ENCODE measurements at regions not wholly inside any gene's neighbourhood (a gene's known extent, or its start where the extent isn't known, plus 50 kb on each side); places are given as distances from the start of the nearest gene placed in this dataset.

GRCh38 chr3:94314218-94314883 is 251.5 kb downstream of the NSUN3 start:
- 90% methylated on average over 2 of the region's 2 CpGs for WGBS (ENCODE audit: insufficient coverage, low lambda C conversion rate)
- no peaks in the 10 kb centered on the region for H3K4me1 ChIP-seq (ENCODE audit: control insufficient read depth, insufficient read depth, low read length)
- no peaks in the 10 kb centered on the region for H3K36me3 ChIP-seq (ENCODE audit: control insufficient read depth, insufficient read depth, low read length)
- H3K9me3 ChIP-seq (ENCODE audit: control insufficient read depth, low read depth, low read length), result no peaks in the 10 kb centered on the region
- peak; percentile 7 to 59 for DNase-seq
- H3K27ac ChIP-seq (ENCODE audit: low read length), result peak overlapping the region; percentile 12
- H3K27me3 ChIP-seq (ENCODE audit: control insufficient read depth, insufficient read depth, low read length), result no peaks in the 10 kb centered on the region
- no peak overlapping the region for H3K4me3 ChIP-seq (ENCODE audit: low read length)

GRCh38 chr3:94317017-94317416 is 254.2 kb downstream of the NSUN3 start:
- H3K4me1 ChIP-seq (ENCODE audit: control insufficient read depth, insufficient read depth, low read length), result no peaks in the 10 kb centered on the region
- H3K27me3 ChIP-seq (ENCODE audit: control insufficient read depth, insufficient read depth, low read length), result no peaks in the 10 kb centered on the region
- no peak overlapping the region for H3K4me3 ChIP-seq (ENCODE audit: low read length)
- DNase-seq, result no peak
- H3K36me3 ChIP-seq (ENCODE audit: control insufficient read depth, insufficient read depth, low read length), result no peaks in the 10 kb centered on the region
- no peak overlapping the region for H3K27ac ChIP-seq (ENCODE audit: low read length)
- H3K9me3 ChIP-seq (ENCODE audit: control insufficient read depth, low read depth, low read length), result no peaks in the 10 kb centered on the region
- no CpG with 5 or more reads among the region's 1 CpG for WGBS (ENCODE audit: insufficient coverage, low lambda C conversion rate)

- Histone ChIP-seq H3K9me3 (ENCODE audit: control insufficient read depth, low read depth, low read length) (no peaks in the 10 kb centered on the region), H3K4me1 (ENCODE audit: control insufficient read depth, insufficient read depth, low read length) (no peaks in the 10 kb centered on the region), H3K4me3 (ENCODE audit: low read length) (no peak overlapping the region), H3K27ac (ENCODE audit: low read length) (no peak overlapping the region), H3K27me3 (ENCODE audit: control insufficient read depth, insufficient read depth, low read length) (no peaks in the 10 kb centered on the region), H3K36me3 (ENCODE audit: control insufficient read depth, insufficient read depth, low read length) (no peaks in the 10 kb centered on the region)
- DNase-seq, result no peak
- 100% methylated on average over 1 of the region's 2 CpGs for WGBS (ENCODE audit: insufficient coverage, low lambda C conversion rate)
Measured at GRCh38 chr3:94323596-94323995, 260.7 kb downstream of the NSUN3 start.

GRCh38 chr3:94331831-94332230 is 269.0 kb downstream of the NSUN3 start:
- DNase-seq, result no peak
- Histone ChIP-seq H3K36me3 (ENCODE audit: control insufficient read depth, insufficient read depth, low read length) (no peaks in the 10 kb centered on the region), H3K27me3 (ENCODE audit: control insufficient read depth, insufficient read depth, low read length) (no peaks in the 10 kb centered on the region), H3K4me1 (ENCODE audit: control insufficient read depth, insufficient read depth, low read length) (no peaks in the 10 kb centered on the region), H3K9me3 (ENCODE audit: control insufficient read depth, low read depth, low read length) (no peaks in the 10 kb centered on the region), H3K27ac (ENCODE audit: low read length) (no peak overlapping the region), H3K4me3 (ENCODE audit: low read length) (no peak overlapping the region)
- WGBS (ENCODE audit: insufficient coverage, low lambda C conversion rate), result no CpG with 5 or more reads among the region's 1 CpG

- no peaks in the 10 kb centered on the region for H3K4me1 ChIP-seq (ENCODE audit: control insufficient read depth, insufficient read depth, low read length)
- H3K9me3 ChIP-seq (ENCODE audit: control insufficient read depth, low read depth, low read length), result no peaks in the 10 kb centered on the region
- no peak overlapping the region for H3K4me3 ChIP-seq (ENCODE audit: low read length)
- peak; percentile 28 to 38 for DNase-seq
- no peaks in the 10 kb centered on the region for H3K27me3 ChIP-seq (ENCODE audit: control insufficient read depth, insufficient read depth, low read length)
- H3K27ac ChIP-seq (ENCODE audit: low read length), result no peak overlapping the region
- WGBS (ENCODE audit: insufficient coverage, low lambda C conversion rate), result 0% methylated on average over 1 of the region's 4 CpGs
- no peaks in the 10 kb centered on the region for H3K36me3 ChIP-seq (ENCODE audit: control insufficient read depth, insufficient read depth, low read length)
Measured at GRCh38 chr3:94336046-94336753, 273.3 kb downstream of the NSUN3 start.

GRCh38 chr3:94345101-94345500 is 282.2 kb downstream of the NSUN3 start:
- H3K9me3 ChIP-seq (ENCODE audit: control insufficient read depth, low read depth, low read length), result no peaks in the 10 kb centered on the region
- no CpG with 5 or more reads among the region's 13 CpGs for WGBS (ENCODE audit: insufficient coverage, low lambda C conversion rate)
- no peak for DNase-seq
- no peaks in the 10 kb centered on the region for H3K4me1 ChIP-seq (ENCODE audit: control insufficient read depth, insufficient read depth, low read length)
- no peaks in the 10 kb centered on the region for H3K27me3 ChIP-seq (ENCODE audit: control insufficient read depth, insufficient read depth, low read length)
- no peak overlapping the region for H3K4me3 ChIP-seq (ENCODE audit: low read length)
- no peaks in the 10 kb centered on the region for H3K36me3 ChIP-seq (ENCODE audit: control insufficient read depth, insufficient read depth, low read length)
- no peak overlapping the region for H3K27ac ChIP-seq (ENCODE audit: low read length)

- 100% methylated on average over 1 of the region's 4 CpGs for WGBS (ENCODE audit: insufficient coverage, low lambda C conversion rate)
- Histone ChIP-seq H3K9me3 (ENCODE audit: control insufficient read depth, low read depth, low read length) (no peaks in the 10 kb centered on the region), H3K27me3 (ENCODE audit: control insufficient read depth, insufficient read depth, low read length) (no peaks in the 10 kb centered on the region), H3K4me1 (ENCODE audit: control insufficient read depth, insufficient read depth, low read length) (no peaks in the 10 kb centered on the region), H3K4me3 (ENCODE audit: low read length) (no peak overlapping the region), H3K36me3 (ENCODE audit: control insufficient read depth, insufficient read depth, low read length) (no peaks in the 10 kb centered on the region), H3K27ac (ENCODE audit: low read length) (no peak overlapping the region)
- no peak for DNase-seq
Measured at GRCh38 chr3:94349310-94349878, 286.5 kb downstream of the NSUN3 start.

GRCh38 chr3:94356581-94356980 is 293.7 kb downstream of the NSUN3 start:
- H3K36me3 ChIP-seq (ENCODE audit: control insufficient read depth, insufficient read depth, low read length), result no peaks in the 10 kb centered on the region
- H3K9me3 ChIP-seq (ENCODE audit: control insufficient read depth, low read depth, low read length), result no peaks in the 10 kb centered on the region
- H3K27ac ChIP-seq (ENCODE audit: low read length), result no peak overlapping the region
- WGBS (ENCODE audit: insufficient coverage, low lambda C conversion rate), result no CpG with 5 or more reads among the region's 1 CpG
- no peaks in the 10 kb centered on the region for H3K4me1 ChIP-seq (ENCODE audit: control insufficient read depth, insufficient read depth, low read length)
- DNase-seq, result no peak
- no peak overlapping the region for H3K4me3 ChIP-seq (ENCODE audit: low read length)
- H3K27me3 ChIP-seq (ENCODE audit: control insufficient read depth, insufficient read depth, low read length), result no peaks in the 10 kb centered on the region

GRCh38 chr3:94359996-94360395 is 297.1 kb downstream of the NSUN3 start:
- H3K27ac ChIP-seq (ENCODE audit: low read length), result no peak overlapping the region
- no CpG with 5 or more reads among the region's 2 CpGs for WGBS (ENCODE audit: insufficient coverage, low lambda C conversion rate)
- no peak for DNase-seq
- no peaks in the 10 kb centered on the region for H3K36me3 ChIP-seq (ENCODE audit: control insufficient read depth, insufficient read depth, low read length)
- H3K4me3 ChIP-seq (ENCODE audit: low read length), result no peak overlapping the region
- no peaks in the 10 kb centered on the region for H3K4me1 ChIP-seq (ENCODE audit: control insufficient read depth, insufficient read depth, low read length)
- no peaks in the 10 kb centered on the region for H3K27me3 ChIP-seq (ENCODE audit: control insufficient read depth, insufficient read depth, low read length)
- H3K9me3 ChIP-seq (ENCODE audit: control insufficient read depth, low read depth, low read length), result no peaks in the 10 kb centered on the region

GRCh38 chr3:94360987-94361386 is 298.1 kb downstream of the NSUN3 start:
- Histone ChIP-seq H3K4me1 (ENCODE audit: control insufficient read depth, insufficient read depth, low read length) (no peaks in the 10 kb centered on the region), H3K27me3 (ENCODE audit: control insufficient read depth, insufficient read depth, low read length) (no peaks in the 10 kb centered on the region), H3K36me3 (ENCODE audit: control insufficient read depth, insufficient read depth, low read length) (no peaks in the 10 kb centered on the region), H3K4me3 (ENCODE audit: low read length) (no peak overlapping the region), H3K9me3 (ENCODE audit: control insufficient read depth, low read depth, low read length) (no peaks in the 10 kb centered on the region), H3K27ac (ENCODE audit: low read length) (no peak overlapping the region)
- DNase-seq, result no peak
